OCI-LY1 (cell line): ENCODE measurements at regions not wholly inside any gene's neighbourhood (a gene's known extent, or its start where the extent isn't known, plus 50 kb on each side); places are given as distances from the start of the nearest gene placed in this dataset.
"Not testable (repeated sequence)": the region's sequence is repeated elsewhere in the genome, so short reads cannot be mapped to it uniquely, and the experiment has no call there.

ENCODE experiments used
- H2AFZ ChIP-seq: fragments of 200-600 bp; sonication (generic), shearing (Covaris generic); 2 replicates; pipeline ENCODE4 v1.6.0; 2014; ENCODE audit warnings: antibody characterized with exemption, mild to moderate bottlenecking, low read length
- H3F3A ChIP-seq: fragments of 200-600 bp; sonication (generic), shearing (Covaris generic); 2 replicates; pipeline ENCODE4 v1.6.0; 2014; ENCODE audit warnings: mild to moderate bottlenecking, antibody characterized with exemption, low read length, moderate library complexity; ENCODE audit not compliant: insufficient read depth
- H3K27ac ChIP-seq: fragments of 200-600 bp; sonication (generic); 2 replicates; pipeline ENCODE4 v1.5.1; 2014; ENCODE audit warnings: low read length, mixed run types, mild to moderate bottlenecking, low read depth; ENCODE audit not compliant: poor library complexity, severe bottlenecking
- H3K27me3 ChIP-seq: fragments of 200-600 bp; sonication (generic); 2 replicates; pipeline ENCODE4 v1.6.0; 2014; ENCODE audit warnings: antibody characterized with exemption, mild to moderate bottlenecking, low read length, moderate library complexity; ENCODE audit not compliant: insufficient read depth
- H3K36me3 ChIP-seq: fragments of 200-600 bp; sonication (generic); 2 replicates; pipeline ENCODE4 v1.6.1; 2014; ENCODE audit warnings: mild to moderate bottlenecking, antibody characterized with exemption, low read length, moderate library complexity, mixed read lengths; ENCODE audit not compliant: insufficient read depth
- H3K4me1 ChIP-seq: fragments of 200-600 bp; sonication (generic); 2 replicates; pipeline ENCODE4 v1.5.1; 2014; ENCODE audit warnings: mild to moderate bottlenecking, low read length, moderate library complexity; ENCODE audit not compliant: insufficient read depth, severe bottlenecking
- H3K4me2 ChIP-seq: fragments of 200-600 bp; sonication (generic), shearing (Covaris generic); 2 replicates; pipeline ENCODE4 v1.6.1; 2014; ENCODE audit warnings: low read length
- H3K4me3 ChIP-seq: fragments of 200-600 bp; sonication (generic); 2 replicates; pipeline ENCODE4 v1.5.1; 2014; ENCODE audit warnings: low read length, low read depth, mild to moderate bottlenecking, mixed read lengths; ENCODE audit not compliant: poor library complexity, severe bottlenecking
- H3K79me2 ChIP-seq: fragments of 200-600 bp; shearing (Covaris generic); 2 replicates; pipeline ENCODE4 v1.6.1; 2016; ENCODE audit warnings: mixed run types, low read length, mixed read lengths; ENCODE audit not compliant: insufficient read depth
- H3K9ac ChIP-seq: fragments of 200-600 bp; sonication (generic), shearing (Covaris generic); 2 replicates; pipeline ENCODE4 v1.6.1; 2014; ENCODE audit warnings: mild to moderate bottlenecking, low read length, mixed read lengths
- H3K9me2 ChIP-seq: fragments of 200-600 bp; sonication (generic), shearing (Covaris generic); 2 replicates; pipeline ENCODE4 v1.6.1; 2014; ENCODE audit warnings: low read depth, mild to moderate bottlenecking, low read length, mixed read lengths
- H3K9me3 ChIP-seq: fragments of 200-600 bp; shearing (Covaris generic); 2 replicates; pipeline ENCODE4 v1.6.1; 2014; ENCODE audit warnings: low read length, mixed read lengths
- H4K20me1 ChIP-seq: fragments of 200-600 bp; sonication (generic), shearing (Covaris generic); 2 replicates; pipeline ENCODE4 v1.6.0; 2016; ENCODE audit warnings: mild to moderate bottlenecking, low read length; ENCODE audit not compliant: insufficient read depth
- EZH2 ChIP-seq: fragments of 200-600 bp; sonication (generic), shearing (Covaris generic); IDR thresholded peaks from 2 replicates; pipeline ENCODE4 v1.8.0; 2017; ENCODE audit warnings: borderline replicate concordance, mixed run types, mild to moderate bottlenecking, antibody characterized with exemption, low read length, moderate library complexity, mixed read lengths
- TF ChIP-seq, protein P1 (sequence below): fragments of 200-600 bp; sonication (generic), shearing (Covaris generic); IDR thresholded peaks from 2 replicates; pipeline ENCODE4 v1.5.1; 2017; ENCODE audit warnings: mild to moderate bottlenecking, antibody characterized with exemption, low read length, moderate library complexity, mixed read lengths

DNA sequence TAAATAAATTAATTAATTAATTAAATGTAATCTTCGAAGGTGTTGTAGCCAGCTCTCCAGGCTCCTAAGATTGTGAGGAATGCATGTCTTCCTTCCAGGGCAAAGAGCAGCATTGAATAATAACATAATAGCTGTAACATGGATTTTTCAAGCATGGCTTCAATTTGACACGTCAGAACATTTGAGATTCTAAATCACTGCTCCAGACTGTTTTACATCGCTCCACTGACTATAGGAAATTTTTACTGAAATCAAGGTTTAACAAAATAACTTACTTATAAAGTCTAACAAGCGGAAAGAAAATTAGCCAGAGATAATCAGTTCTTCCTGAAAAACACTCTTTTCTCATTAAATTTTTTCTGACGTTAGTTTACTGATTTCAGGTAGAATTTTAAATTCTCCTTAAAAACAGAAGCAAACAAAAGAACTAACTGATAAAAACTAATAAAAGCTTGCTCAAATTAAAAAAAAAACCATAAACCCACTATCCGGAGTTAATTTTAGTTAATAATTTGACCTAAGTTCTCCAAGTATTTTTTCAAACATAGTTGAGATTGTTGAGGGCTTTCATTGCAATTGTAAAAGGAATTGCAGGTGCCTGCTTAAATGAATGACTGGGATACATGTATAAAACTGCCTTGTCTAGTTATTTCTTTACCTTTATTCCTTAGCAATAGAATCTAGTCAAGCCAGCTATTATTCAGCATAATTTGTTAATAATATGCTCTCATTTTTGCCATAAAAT is 51.2 kb upstream of the SGCE start:
- Histone ChIP-seq H3K9me3 (no peaks in the 10 kb centered on the region), H3F3A (no peaks in the 10 kb centered on the region), H3K4me3 (no peak overlapping the region), H3K79me2 (no peaks in the 10 kb centered on the region), H3K27ac (no peak overlapping the region), H4K20me1 (no peaks in the 10 kb centered on the region), H3K27me3 (no peaks in the 10 kb centered on the region), H3K4me2 (no peak overlapping the region), H3K4me1 (no peaks in the 10 kb centered on the region), H3K9ac (no peak overlapping the region), H3K36me3 (no peaks in the 10 kb centered on the region), H3K9me2 (no peaks in the 10 kb centered on the region), H2AFZ (0 out of 2 replicates have a peak overlapping the region, but pooled peaks have one; percentile 24)
- no peak for TF ChIP-seq EZH2
- TF ChIP-seq, protein P1, sequence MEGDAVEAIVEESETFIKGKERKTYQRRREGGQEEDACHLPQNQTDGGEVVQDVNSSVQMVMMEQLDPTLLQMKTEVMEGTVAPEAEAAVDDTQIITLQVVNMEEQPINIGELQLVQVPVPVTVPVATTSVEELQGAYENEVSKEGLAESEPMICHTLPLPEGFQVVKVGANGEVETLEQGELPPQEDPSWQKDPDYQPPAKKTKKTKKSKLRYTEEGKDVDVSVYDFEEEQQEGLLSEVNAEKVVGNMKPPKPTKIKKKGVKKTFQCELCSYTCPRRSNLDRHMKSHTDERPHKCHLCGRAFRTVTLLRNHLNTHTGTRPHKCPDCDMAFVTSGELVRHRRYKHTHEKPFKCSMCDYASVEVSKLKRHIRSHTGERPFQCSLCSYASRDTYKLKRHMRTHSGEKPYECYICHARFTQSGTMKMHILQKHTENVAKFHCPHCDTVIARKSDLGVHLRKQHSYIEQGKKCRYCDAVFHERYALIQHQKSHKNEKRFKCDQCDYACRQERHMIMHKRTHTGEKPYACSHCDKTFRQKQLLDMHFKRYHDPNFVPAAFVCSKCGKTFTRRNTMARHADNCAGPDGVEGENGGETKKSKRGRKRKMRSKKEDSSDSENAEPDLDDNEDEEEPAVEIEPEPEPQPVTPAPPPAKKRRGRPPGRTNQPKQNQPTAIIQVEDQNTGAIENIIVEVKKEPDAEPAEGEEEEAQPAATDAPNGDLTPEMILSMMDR, result no peak

GRCh38 chr7:94710256-94710655 is 54.3 kb upstream of the SGCE start:
- H4K20me1 ChIP-seq, result no peaks in the 10 kb centered on the region
- TF ChIP-seq, protein P1, result no peak
- TF ChIP-seq EZH2, result no peak
- H3K36me3 ChIP-seq, result no peaks in the 10 kb centered on the region
- no peak overlapping the region for H3K27ac ChIP-seq
- H2AFZ ChIP-seq, result no peak overlapping the region
- no peaks in the 10 kb centered on the region for H3K9me3 ChIP-seq
- H3K4me3 ChIP-seq, result no peak overlapping the region
- H3K9me2 ChIP-seq, result no peaks in the 10 kb centered on the region
- H3K4me2 ChIP-seq, result no peak overlapping the region
- H3K27me3 ChIP-seq, result no peaks in the 10 kb centered on the region
- H3K9ac ChIP-seq, result no peak overlapping the region
- H3K4me1 ChIP-seq, result no peaks in the 10 kb centered on the region
- H3F3A ChIP-seq, result no peaks in the 10 kb centered on the region
- no peaks in the 10 kb centered on the region for H3K79me2 ChIP-seq

- not testable (repeated sequence) for H3F3A ChIP-seq, H3K4me1 ChIP-seq, H3K36me3 ChIP-seq, H3K9ac ChIP-seq, H3K27me3 ChIP-seq, H2AFZ ChIP-seq, H3K27ac ChIP-seq, H3K4me2 ChIP-seq, H3K79me2 ChIP-seq, H3K9me3 ChIP-seq, H4K20me1 ChIP-seq, H3K9me2 ChIP-seq, H3K4me3 ChIP-seq
Measured at GRCh38 chr7:94722360-94722759, 66.4 kb upstream of the SGCE start.

DNA sequence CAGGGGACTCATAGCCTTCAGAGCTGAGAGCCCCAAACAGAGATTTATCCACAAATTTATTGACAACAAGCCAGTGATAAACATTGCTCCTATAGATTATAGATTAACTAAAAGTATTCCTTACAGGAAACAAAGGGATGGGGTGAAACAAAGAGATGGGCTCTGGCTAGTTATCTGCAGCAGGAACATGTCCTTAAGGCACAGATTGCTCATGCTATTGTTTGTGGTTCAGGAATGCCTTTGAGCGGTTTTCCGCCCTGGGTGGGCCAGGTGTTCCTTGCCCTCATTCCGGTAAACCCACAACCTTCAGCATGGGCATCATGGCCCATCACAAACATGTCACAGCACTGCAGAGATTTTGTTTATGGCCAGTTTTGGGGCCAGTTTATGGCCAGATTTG is 73.0 kb upstream of the SGCE start:
- H4K20me1 ChIP-seq, H3K27ac ChIP-seq, H3K4me1 ChIP-seq, H3K4me3 ChIP-seq, H3K9me3 ChIP-seq, H3K27me3 ChIP-seq, H3K79me2 ChIP-seq, H3K9me2 ChIP-seq, H3K36me3 ChIP-seq, H2AFZ ChIP-seq, H3K9ac ChIP-seq, H3K4me2 ChIP-seq, H3F3A ChIP-seq: not testable (repeated sequence)
